ENCODE measurements at regions not wholly inside any gene's neighbourhood (a gene's known extent, or its start where the extent isn't known, plus 50 kb on each side); places are given as distances from the start of the nearest gene placed in this dataset.

GRCh38 chrX:115452251-115452650 is 108.7 kb upstream of the PLS3 start:
- no peak for TF ChIP-seq CTCF (IDR thresholded peaks at IDR 0.05; ENCODE audit: insufficient read depth, missing control alignments)
- FAIRE-seq = no peak
- DNase-seq (ENCODE audit: insufficient read length, low spot score) = no peak

GRCh38 chrX:115459883-115460880 is 100.8 kb upstream of the PLS3 start:
- TF ChIP-seq CTCF (IDR thresholded peaks at IDR 0.05; ENCODE audit: insufficient read depth, missing control alignments) = no peak
- FAIRE-seq = no peak
- DNase-seq (ENCODE audit: insufficient read length, low spot score) = no peak

GRCh38 chrX:115462406-115462805 is 98.6 kb upstream of the PLS3 start:
- no peak for TF ChIP-seq CTCF (IDR thresholded peaks at IDR 0.05; ENCODE audit: insufficient read depth, missing control alignments)
- no peak for DNase-seq (ENCODE audit: insufficient read length, low spot score)
- FAIRE-seq = no peak

- DNase-seq (ENCODE audit: insufficient read length, low spot score) (no peak), FAIRE-seq (no peak)
- TF ChIP-seq CTCF (IDR thresholded peaks at IDR 0.05; ENCODE audit: insufficient read depth, missing control alignments) = no peak
Observed at GRCh38 chrX:115467961-115468360, 93.0 kb upstream of the PLS3 start.

GRCh38 chrX:115472131-115472530 is 88.8 kb upstream of the PLS3 start:
- no peak for FAIRE-seq
- TF ChIP-seq CTCF (IDR thresholded peaks at IDR 0.05; ENCODE audit: insufficient read depth, missing control alignments) = no peak
- DNase-seq (ENCODE audit: insufficient read length, low spot score) = no peak

- no peak for DNase-seq (ENCODE audit: insufficient read length, low spot score)
- no peak for FAIRE-seq
- no peak for TF ChIP-seq CTCF (IDR thresholded peaks at IDR 0.05; ENCODE audit: insufficient read depth, missing control alignments)
Observed at GRCh38 chrX:115486510-115486909, 74.5 kb upstream of the PLS3 start.

GRCh38 chrX:115487608-115488007 is 73.4 kb upstream of the PLS3 start:
- DNase-seq (ENCODE audit: insufficient read length, low spot score) = no peak
- no peak for FAIRE-seq
- TF ChIP-seq CTCF (IDR thresholded peaks at IDR 0.05; ENCODE audit: insufficient read depth, missing control alignments) = no peak

Data from D721Med (cell line).